Lower lobe of right lung (tissue), 2 donors: ENCODE measurements at regions not wholly inside any gene's neighbourhood (a gene's known extent, or its start where the extent isn't known, plus 50 kb on each side); places are given as distances from the start of the nearest gene placed in this dataset.

Experiments used
- ATAC-seq, 2 donors: fragments of 200-7000 bp; cut with Tn5 transposase; one replicate each; pipeline ENCODE4 v1.9.1; 2020 to 2022; ENCODE audit warnings: mild to moderate bottlenecking in 2 of 2, moderate library complexity in 2 of 2
- DNase-seq: peaks from one replicate; pipeline ENCODE4 v3.0.0-alpha.2; 2020
- H3K27ac ChIP-seq: fragments of 200-600 bp; one replicate; pipeline ENCODE4 v1.8.0; 2022
- H3K27me3 ChIP-seq: fragments of 200-600 bp; one replicate; pipeline ENCODE4 v1.8.0; 2022; ENCODE audit warnings: low read depth
- H3K36me3 ChIP-seq: fragments of 200-600 bp; one replicate; pipeline ENCODE4 v1.8.0; 2022; ENCODE audit warnings: mild to moderate bottlenecking
- H3K4me1 ChIP-seq: fragments of 200-600 bp; one replicate; pipeline ENCODE4 v1.8.0; 2022
- H3K4me3 ChIP-seq: fragments of 200-600 bp; one replicate; pipeline ENCODE4 v1.8.0; 2022; ENCODE audit warnings: mild to moderate bottlenecking
- H3K9me3 ChIP-seq: fragments of 200-600 bp; one replicate; pipeline ENCODE4 v1.8.0; 2022
- intact Hi-C: fragments of 100-400 bp; cut with DNase I; formaldehyde crosslinking; loops from one replicate; pipeline ENCODE4 v1.11.0; 2022
- TF ChIP-seq, protein P1 (sequence below): fragments of 200-600 bp; IDR thresholded peaks from one replicate; pipeline ENCODE4 v1.8.0; 2022; ENCODE audit warnings: antibody characterized with exemption, mild to moderate bottlenecking
- donor health status: DM: no; HTN: yes; CAD: no; lungs with severe emphysema.

DNA sequence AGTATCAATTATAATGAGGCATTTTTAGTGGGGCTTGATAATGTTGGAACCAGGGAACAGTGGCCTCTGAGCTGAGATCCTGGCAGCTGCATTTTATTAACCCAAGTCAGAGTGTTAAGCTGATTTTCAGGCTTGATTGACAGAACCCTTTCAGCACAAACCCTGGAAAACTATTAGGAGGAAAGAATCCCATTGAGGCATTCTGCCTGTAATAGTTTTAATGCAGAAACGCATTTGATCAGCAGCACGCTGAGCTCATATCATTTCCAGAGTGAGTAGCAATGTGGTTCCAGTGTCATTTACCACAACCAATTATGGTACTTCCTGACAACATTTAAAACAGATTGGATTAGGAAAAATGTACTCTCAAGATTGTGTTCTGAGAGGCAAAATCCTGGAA is 78.3 kb upstream of the BARHL2 start:
- H3K4me3 ChIP-seq: no peak overlapping the region
- intact Hi-C loops: no loop called here
- H3K9me3 ChIP-seq: no peaks in the 10 kb centered on the region
- H3K36me3 ChIP-seq: no peaks in the 10 kb centered on the region
- no peak overlapping the region for H3K27ac ChIP-seq
- ATAC-seq (no peak), DNase-seq (no peak)
- no peaks in the 10 kb centered on the region for H3K4me1 ChIP-seq
- TF ChIP-seq, protein P1, sequence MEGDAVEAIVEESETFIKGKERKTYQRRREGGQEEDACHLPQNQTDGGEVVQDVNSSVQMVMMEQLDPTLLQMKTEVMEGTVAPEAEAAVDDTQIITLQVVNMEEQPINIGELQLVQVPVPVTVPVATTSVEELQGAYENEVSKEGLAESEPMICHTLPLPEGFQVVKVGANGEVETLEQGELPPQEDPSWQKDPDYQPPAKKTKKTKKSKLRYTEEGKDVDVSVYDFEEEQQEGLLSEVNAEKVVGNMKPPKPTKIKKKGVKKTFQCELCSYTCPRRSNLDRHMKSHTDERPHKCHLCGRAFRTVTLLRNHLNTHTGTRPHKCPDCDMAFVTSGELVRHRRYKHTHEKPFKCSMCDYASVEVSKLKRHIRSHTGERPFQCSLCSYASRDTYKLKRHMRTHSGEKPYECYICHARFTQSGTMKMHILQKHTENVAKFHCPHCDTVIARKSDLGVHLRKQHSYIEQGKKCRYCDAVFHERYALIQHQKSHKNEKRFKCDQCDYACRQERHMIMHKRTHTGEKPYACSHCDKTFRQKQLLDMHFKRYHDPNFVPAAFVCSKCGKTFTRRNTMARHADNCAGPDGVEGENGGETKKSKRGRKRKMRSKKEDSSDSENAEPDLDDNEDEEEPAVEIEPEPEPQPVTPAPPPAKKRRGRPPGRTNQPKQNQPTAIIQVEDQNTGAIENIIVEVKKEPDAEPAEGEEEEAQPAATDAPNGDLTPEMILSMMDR: no peak
- H3K27me3 ChIP-seq: no peaks in the 10 kb centered on the region

DNA sequence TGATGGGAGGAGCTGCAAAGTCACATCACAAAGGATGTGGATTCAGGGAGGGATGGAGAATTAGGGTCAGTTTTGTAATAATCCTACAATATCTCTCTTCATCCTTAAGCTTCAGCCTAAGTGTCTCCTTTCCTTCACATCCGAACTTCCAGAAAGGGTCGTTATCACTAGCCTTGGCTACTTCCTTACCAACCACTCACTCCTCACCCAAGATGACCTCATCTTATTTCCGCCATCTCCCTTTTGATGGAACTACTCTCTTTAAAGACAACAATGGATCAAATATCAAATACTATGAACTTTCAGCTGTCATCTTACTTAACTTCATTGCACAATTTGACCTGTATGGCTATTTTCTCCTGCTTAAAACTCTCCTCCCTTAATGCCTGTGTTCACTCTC is 69.6 kb upstream of the BARHL2 start:
- H3K4me3 ChIP-seq: no peak overlapping the region
- DNase-seq (no peak), ATAC-seq (no peak)
- H3K9me3 ChIP-seq: no peaks in the 10 kb centered on the region
- H3K36me3 ChIP-seq: no peaks in the 10 kb centered on the region
- no peak overlapping the region for H3K27ac ChIP-seq
- TF ChIP-seq, protein P1: no peak
- H3K4me1 ChIP-seq: no peaks in the 10 kb centered on the region
- intact Hi-C loops: no loop called here
- no peaks in the 10 kb centered on the region for H3K27me3 ChIP-seq

DNA sequence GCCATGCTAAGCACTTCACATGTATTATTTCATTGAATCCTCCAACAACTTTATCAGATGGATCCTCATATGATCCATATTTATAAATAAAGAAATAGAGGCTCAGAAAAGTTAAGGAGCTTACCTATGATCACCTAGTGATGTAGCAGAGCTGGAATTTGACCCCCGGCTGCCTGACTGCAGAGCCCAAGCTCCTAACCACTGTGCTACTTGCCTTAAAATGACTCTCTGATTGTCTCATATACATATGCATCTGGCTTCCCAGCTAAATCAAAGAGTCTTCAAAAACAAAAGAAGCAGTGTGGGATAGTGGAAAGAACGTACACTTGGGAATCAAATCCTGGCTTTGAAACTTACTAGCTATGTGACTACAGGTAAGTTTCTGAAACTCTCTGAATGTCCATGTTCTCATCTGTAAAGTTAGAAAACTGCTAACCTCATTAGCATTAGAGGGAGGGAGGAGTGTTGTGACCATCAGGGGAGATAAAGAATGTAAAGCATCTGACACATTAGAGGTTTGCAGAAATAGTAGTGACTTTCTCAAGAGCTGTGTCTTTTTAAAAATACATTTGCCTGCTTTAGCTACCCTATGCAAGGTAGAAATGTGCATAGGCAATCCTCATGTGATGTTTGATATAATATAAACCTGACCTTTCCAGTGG is 67.2 kb upstream of the BARHL2 start:
- intact Hi-C loops: no loop called here
- TF ChIP-seq, protein P1: no peak

DNA sequence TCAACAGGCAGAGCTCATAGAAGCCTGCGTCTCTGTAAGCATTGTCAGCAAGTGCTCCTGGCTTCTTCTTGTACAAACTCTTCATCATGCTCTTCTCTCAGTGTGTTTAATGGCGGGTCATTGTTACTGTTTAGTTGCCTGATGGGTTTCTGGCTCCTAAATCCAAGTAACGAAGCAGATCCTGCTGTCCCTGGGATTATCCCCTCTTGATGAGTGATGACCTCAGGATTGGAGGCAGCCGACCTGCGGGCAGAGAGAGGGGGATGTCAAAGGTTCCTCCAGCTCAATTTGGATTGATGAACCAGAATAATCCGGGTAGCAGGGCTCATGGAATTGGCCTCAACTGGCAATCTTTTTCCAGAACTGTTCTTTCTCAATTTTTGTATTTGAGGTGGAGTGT is 66.1 kb upstream of the BARHL2 start:
- TF ChIP-seq, protein P1: no peak
- no peak for ATAC-seq
- intact Hi-C loops: no loop called here
- H3K4me1 ChIP-seq: no peaks in the 10 kb centered on the region
- no peak overlapping the region for H3K4me3 ChIP-seq
- no peaks in the 10 kb centered on the region for H3K27me3 ChIP-seq
- H3K36me3 ChIP-seq: no peaks in the 10 kb centered on the region
- no peak overlapping the region for H3K27ac ChIP-seq
- no peaks in the 10 kb centered on the region for H3K9me3 ChIP-seq
- no peak for DNase-seq

More for the DNA sequence above, 67.2 kb upstream of the BARHL2 start:
- ATAC-seq (no peak), DNase-seq (no peak)
- H3K27me3 ChIP-seq: no peaks in the 10 kb centered on the region
- no peaks in the 10 kb centered on the region for H3K36me3 ChIP-seq
- H3K27ac ChIP-seq: no peak overlapping the region
- no peaks in the 10 kb centered on the region for H3K9me3 ChIP-seq
- no peak overlapping the region for H3K4me3 ChIP-seq
- H3K4me1 ChIP-seq: no peaks in the 10 kb centered on the region

DNA sequence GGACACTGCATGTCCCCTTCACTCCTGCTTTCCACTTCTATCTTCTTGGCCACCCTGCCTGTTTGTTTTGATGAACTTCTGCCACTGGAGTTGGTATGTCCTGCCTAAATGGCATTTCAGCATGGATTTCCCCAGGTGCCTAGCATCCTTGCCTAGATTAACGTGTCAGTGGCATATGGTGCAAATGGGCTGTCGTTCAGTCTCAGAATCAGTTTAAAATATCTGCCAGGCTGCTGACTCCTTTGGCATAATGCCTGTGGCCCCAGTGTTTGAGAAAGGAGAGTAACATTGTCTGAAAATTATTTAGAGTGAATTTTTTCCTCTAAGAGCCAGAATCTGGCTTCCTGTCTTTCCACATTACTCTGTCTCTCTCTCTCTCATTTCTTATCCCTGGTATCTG is 64.9 kb upstream of the BARHL2 start:
- Histone ChIP-seq H3K27ac (no peak overlapping the region), H3K27me3 (no peaks in the 10 kb centered on the region), H3K9me3 (no peaks in the 10 kb centered on the region), H3K36me3 (no peaks in the 10 kb centered on the region), H3K4me1 (no peaks in the 10 kb centered on the region), H3K4me3 (no peak overlapping the region)
- TF ChIP-seq, protein P1: no peak
- DNase-seq: no peak
- intact Hi-C loops: no loop called here
- no peak for ATAC-seq
